ENCODE measurements at regions not wholly inside any gene's neighbourhood (a gene's known extent, or its start where the extent isn't known, plus 50 kb on each side); places are given as distances from the start of the nearest gene placed in this dataset.
"Not testable (repeated sequence)": the region's sequence is repeated elsewhere in the genome, so short reads cannot be mapped to it uniquely, and the experiment has no call there.

GRCh38 chr2:116162395-116162794, 1652.1 kb upstream of the DDX18 start:
- H3K4me2 ChIP-seq, result no peak overlapping the region
- H3K9me3 ChIP-seq, result peaks cover 33% of the 10 kb centered on the region
- no peaks in the 10 kb centered on the region for H3K4me1 ChIP-seq
- TF ChIP-seq Cebpa-rat (IDR thresholded peaks at IDR 0.05), result no peak
- H3K9ac ChIP-seq, result no peak overlapping the region
- H4K20me1 ChIP-seq, result no peaks in the 10 kb centered on the region
- H3K4me3 ChIP-seq, result no peak overlapping the region
- no peaks in the 10 kb centered on the region for H3K27me3 ChIP-seq
- no peak overlapping the region for H3K27ac ChIP-seq
- no peaks in the 10 kb centered on the region for H3K36me3 ChIP-seq

GRCh38 chr2:116167107-116167506, 1647.4 kb upstream of the DDX18 start:
- Histone ChIP-seq H3K9ac (no peak overlapping the region), H3K4me1 (no peaks in the 10 kb centered on the region), H3K9me3 (peaks cover 33% of the 10 kb centered on the region), H3K36me3 (no peaks in the 10 kb centered on the region), H3K4me2 (no peak overlapping the region), H3K27ac (no peak overlapping the region), H3K27me3 (no peaks in the 10 kb centered on the region), H3K4me3 (no peak overlapping the region), H4K20me1 (no peaks in the 10 kb centered on the region)
- no peak for TF ChIP-seq Cebpa-rat (IDR thresholded peaks at IDR 0.05)

DNA sequence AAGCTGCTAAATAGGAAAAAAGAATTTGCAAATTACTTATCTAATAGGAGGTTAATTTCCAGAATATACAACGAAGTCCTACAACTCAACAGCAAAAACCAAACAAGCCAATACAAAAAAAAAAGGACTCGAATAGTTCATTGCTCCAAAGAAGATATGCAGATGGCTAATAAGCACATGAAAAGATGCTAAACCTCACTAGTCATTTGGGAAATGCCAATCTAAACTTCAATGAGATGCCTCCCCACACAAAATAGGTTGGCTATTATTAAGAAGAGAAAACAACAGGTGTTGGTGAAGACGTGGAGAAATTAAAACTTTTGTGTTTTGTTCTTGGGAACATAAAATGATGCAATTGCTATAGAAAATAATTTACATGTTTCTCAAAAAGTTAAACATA, 1634.4 kb upstream of the DDX18 start:
- no peak overlapping the region for H3K4me2 ChIP-seq
- no peaks in the 10 kb centered on the region for H3K9me3 ChIP-seq
- no peak overlapping the region for H3K27ac ChIP-seq
- no peaks in the 10 kb centered on the region for H3K36me3 ChIP-seq
- H4K20me1 ChIP-seq, result no peaks in the 10 kb centered on the region
- H3K27me3 ChIP-seq, result no peaks in the 10 kb centered on the region
- H3K9ac ChIP-seq, result no peak overlapping the region
- no peak for TF ChIP-seq Cebpa-rat (IDR thresholded peaks at IDR 0.05)
- no peak overlapping the region for H3K4me3 ChIP-seq
- H3K4me1 ChIP-seq, result no peaks in the 10 kb centered on the region

DNA sequence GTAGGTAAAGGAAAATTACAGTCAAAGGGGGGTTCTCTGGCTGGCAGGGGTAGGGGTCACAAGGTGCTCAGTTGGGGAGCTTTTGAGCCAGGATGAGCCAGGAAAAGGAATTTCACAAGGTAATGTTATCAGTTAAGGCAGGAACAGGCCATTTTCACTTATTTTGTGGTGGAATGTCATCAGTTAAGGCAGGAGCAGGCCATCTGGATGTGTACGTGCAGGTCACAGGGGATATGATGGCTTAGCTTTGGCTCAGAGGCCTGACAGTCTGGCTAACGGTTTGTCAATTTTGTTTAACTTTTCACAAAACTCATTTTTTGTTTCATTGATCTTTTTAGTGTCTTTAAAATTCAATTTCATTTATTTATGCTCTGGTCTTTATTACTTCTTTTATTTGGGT, 1623.8 kb upstream of the DDX18 start:
- 0 out of 2 replicates have a peak, but pooled peaks cover 10% of the 10 kb centered on the region for H3K9me3 ChIP-seq
- not testable (repeated sequence) for H3K4me1 ChIP-seq, H4K20me1 ChIP-seq, H3K27me3 ChIP-seq, H3K4me3 ChIP-seq, H3K36me3 ChIP-seq, H3K9ac ChIP-seq, H3K4me2 ChIP-seq, H3K27ac ChIP-seq

DNA sequence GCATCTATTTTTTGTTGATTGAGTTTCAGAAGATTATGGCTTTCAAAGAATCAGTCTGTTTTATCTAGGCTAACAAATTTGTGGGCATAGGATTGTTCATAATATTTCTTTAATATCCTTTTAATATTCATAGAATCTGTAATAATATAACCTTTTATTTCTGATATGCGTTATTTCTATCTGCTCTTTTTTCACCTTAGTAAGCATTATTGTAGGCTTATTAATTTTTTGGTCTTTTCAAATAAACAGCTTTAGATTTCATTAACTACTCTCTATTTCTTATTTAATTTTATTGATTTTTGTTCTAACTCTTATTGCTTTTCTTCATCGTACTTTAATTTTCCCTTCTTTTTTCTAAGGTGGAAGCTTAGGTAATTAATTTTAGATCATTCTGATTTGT, 1614.4 kb upstream of the DDX18 start:
- no peaks in the 10 kb centered on the region for H4K20me1 ChIP-seq
- no peaks in the 10 kb centered on the region for H3K27me3 ChIP-seq
- no peaks in the 10 kb centered on the region for H3K9me3 ChIP-seq
- no peaks in the 10 kb centered on the region for H3K36me3 ChIP-seq
- TF ChIP-seq Cebpa-rat (IDR thresholded peaks at IDR 0.05), result no peak
- no peaks in the 10 kb centered on the region for H3K4me1 ChIP-seq
- H3K4me3 ChIP-seq, result no peak overlapping the region
- no peak overlapping the region for H3K9ac ChIP-seq
- no peak overlapping the region for H3K4me2 ChIP-seq
- H3K27ac ChIP-seq, result no peak overlapping the region

GRCh38 chr2:116211719-116212118, 1602.8 kb upstream of the DDX18 start:
- no peaks in the 10 kb centered on the region for H3K9me3 ChIP-seq
- no peaks in the 10 kb centered on the region for H3K36me3 ChIP-seq
- no peaks in the 10 kb centered on the region for H3K27me3 ChIP-seq
- no peak overlapping the region for H3K27ac ChIP-seq
- H3K4me1 ChIP-seq, result no peaks in the 10 kb centered on the region
- no peak overlapping the region for H3K9ac ChIP-seq
- H4K20me1 ChIP-seq, result no peaks in the 10 kb centered on the region
- no peak overlapping the region for H3K4me2 ChIP-seq
- no peak overlapping the region for H3K4me3 ChIP-seq
- no peak for TF ChIP-seq Cebpa-rat (IDR thresholded peaks at IDR 0.05)

DNA sequence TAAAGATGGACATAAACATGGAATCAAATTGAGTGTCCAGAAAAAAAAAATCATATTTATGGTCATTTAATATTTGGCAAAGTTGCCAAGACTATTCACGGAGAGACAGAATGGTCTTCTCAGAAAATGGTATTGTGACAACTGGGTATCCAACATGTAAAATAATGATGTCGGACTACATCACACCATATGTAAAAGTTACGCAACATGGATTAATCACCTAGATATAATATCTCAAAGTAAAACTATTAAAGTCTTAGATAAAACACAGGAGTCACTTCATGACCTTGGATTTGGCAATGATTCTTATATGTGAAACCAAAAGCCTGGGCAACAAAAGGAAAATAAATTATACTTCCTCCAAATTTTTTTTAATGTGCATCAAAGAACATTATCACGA, 1591.7 kb upstream of the DDX18 start:
- no peaks in the 10 kb centered on the region for H3K9me3 ChIP-seq
- TF ChIP-seq Cebpa-rat (IDR thresholded peaks at IDR 0.05), result no peak; the same call in 1 of the 2 replicates
- H3K4me2 ChIP-seq, result no peak overlapping the region

GRCh38 chr2:116223912-116224311, 1590.6 kb upstream of the DDX18 start:
- Histone ChIP-seq H3K9me3 (no peaks in the 10 kb centered on the region), H3K4me2 (no peak overlapping the region), H3K27me3 (no peaks in the 10 kb centered on the region), H3K4me1 (no peaks in the 10 kb centered on the region), H3K4me3 (no peak overlapping the region), H3K36me3 (no peaks in the 10 kb centered on the region), H4K20me1 (no peaks in the 10 kb centered on the region), H3K27ac (no peak overlapping the region), H3K9ac (no peak overlapping the region)
- no peak for TF ChIP-seq Cebpa-rat (IDR thresholded peaks at IDR 0.05)

More for the DNA sequence above, 1591.7 kb upstream of the DDX18 start:
- Histone ChIP-seq H3K27ac (no peak overlapping the region), H3K4me3 (no peak overlapping the region), H3K27me3 (no peaks in the 10 kb centered on the region), H3K36me3 (no peaks in the 10 kb centered on the region), H3K9ac (no peak overlapping the region), H4K20me1 (no peaks in the 10 kb centered on the region), H3K4me1 (no peaks in the 10 kb centered on the region)

- no peaks in the 10 kb centered on the region for H3K36me3 ChIP-seq
These were observed 1589.9 kb upstream of the DDX18 start for GRCh38 chr2:116224610-116225009.

GRCh38 chr2:116238511-116238910, 1576.0 kb upstream of the DDX18 start:
- Histone ChIP-seq H3K4me3 (no peak overlapping the region), H3K27me3 (no peaks in the 10 kb centered on the region), H3K4me2 (no peak overlapping the region), H4K20me1 (no peaks in the 10 kb centered on the region), H3K4me1 (no peaks in the 10 kb centered on the region), H3K9ac (no peak overlapping the region), H3K36me3 (no peaks in the 10 kb centered on the region), H3K27ac (no peak overlapping the region), H3K9me3 (no peaks in the 10 kb centered on the region)
- no peak for TF ChIP-seq Cebpa-rat (IDR thresholded peaks at IDR 0.05)

More at GRCh38 chr2:116224610-116225009, 1589.9 kb upstream of the DDX18 start:
- no peak overlapping the region for H3K4me2 ChIP-seq
- H3K9me3 ChIP-seq, result no peaks in the 10 kb centered on the region
- no peak for TF ChIP-seq Cebpa-rat (IDR thresholded peaks at IDR 0.05)
- no peak overlapping the region for H3K27ac ChIP-seq
- no peak overlapping the region for H3K9ac ChIP-seq
- no peaks in the 10 kb centered on the region for H3K27me3 ChIP-seq
- H3K4me3 ChIP-seq, result no peak overlapping the region
- no peaks in the 10 kb centered on the region for H3K4me1 ChIP-seq
- H4K20me1 ChIP-seq, result no peaks in the 10 kb centered on the region

DNA sequence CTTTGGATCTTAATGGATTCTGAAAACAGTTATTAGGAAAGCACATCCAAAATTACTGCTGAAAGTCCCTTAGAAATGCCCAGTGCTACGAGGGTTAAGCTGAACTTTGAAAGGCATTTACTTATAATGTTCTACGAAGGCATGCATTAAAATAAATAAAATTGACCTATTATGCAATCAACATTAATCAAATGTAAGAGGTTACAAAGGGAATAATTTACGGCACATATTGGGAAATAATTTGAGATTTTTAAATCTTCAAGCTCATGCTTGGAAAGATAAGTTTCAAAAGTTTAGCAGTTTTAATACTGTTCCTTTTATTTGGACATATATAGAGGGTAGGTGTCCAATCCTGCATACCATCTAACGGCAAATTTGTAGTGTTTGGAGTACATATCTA, 1564.1 kb upstream of the DDX18 start:
- no peaks in the 10 kb centered on the region for H4K20me1 ChIP-seq
- no peak overlapping the region for H3K9ac ChIP-seq
- H3K36me3 ChIP-seq, result no peaks in the 10 kb centered on the region
- no peak overlapping the region for H3K4me2 ChIP-seq
- peaks cover 10% of the 10 kb centered on the region for H3K9me3 ChIP-seq
- no peaks in the 10 kb centered on the region for H3K27me3 ChIP-seq
- TF ChIP-seq Cebpa-rat (IDR thresholded peaks at IDR 0.05), result no peak
- H3K27ac ChIP-seq, result no peak overlapping the region
- H3K4me3 ChIP-seq, result no peak overlapping the region
- H3K4me1 ChIP-seq, result no peaks in the 10 kb centered on the region

Data from BLaER1 (cell line).